WERI-Rb-1 (cell line): ENCODE measurements at regions not wholly inside any gene's neighbourhood (a gene's known extent, or its start where the extent isn't known, plus 50 kb on each side); places are given as distances from the start of the nearest gene placed in this dataset.

ENCODE experiments used
- DNase-seq: peaks from one replicate; pipeline ENCODE4 v3.0.0-alpha.2; 2020
- H3K27ac ChIP-seq: fragments of 250-450 bp; sonication (Bioruptor Pico); 2 replicates; pipeline ENCODE4 v1.5.1; 2020; ENCODE audit warnings: mild to moderate bottlenecking, moderate library complexity
- H3K27me3 ChIP-seq: fragments of 250-450 bp; sonication (Bioruptor Pico); 2 replicates; pipeline ENCODE4 v1.5.1; 2021; ENCODE audit warnings: mild to moderate bottlenecking, low read depth, moderate library complexity; ENCODE audit not compliant: insufficient read depth, severe bottlenecking
- H3K36me3 ChIP-seq: fragments of 250-450 bp; sonication (Bioruptor Pico); 2 replicates; pipeline ENCODE4 v1.5.1; 2020; ENCODE audit warnings: mild to moderate bottlenecking, moderate library complexity
- H3K4me3 ChIP-seq: 2 replicates; pipeline ENCODE4 v1.5.1; 2011; ENCODE audit warnings: low read depth, mild to moderate bottlenecking, control low read depth, low read length
- H3K9me3 ChIP-seq: fragments of 250-450 bp; sonication (Bioruptor Pico); 2 replicates; pipeline ENCODE4 v1.5.1; 2021; ENCODE audit warnings: mild to moderate bottlenecking, moderate library complexity; ENCODE audit not compliant: severe bottlenecking
- CTCF ChIP-seq: IDR thresholded peaks from 2 replicates; pipeline ENCODE4 v1.5.1; 2011; ENCODE audit warnings: low read depth, mild to moderate bottlenecking, control low read depth, inconsistent platforms, low read length

- no peaks in the 10 kb centered on the region for H3K36me3 ChIP-seq
- H3K27ac ChIP-seq, result no peak overlapping the region
- no peaks in the 10 kb centered on the region for H3K27me3 ChIP-seq
- no peak overlapping the region for H3K4me3 ChIP-seq
- no peak for TF ChIP-seq CTCF
- DNase-seq, result no peak
- no peaks in the 10 kb centered on the region for H3K9me3 ChIP-seq
Measured at GRCh38 chr22:48613566-48614200, 1214.0 kb downstream of the BRD1 start.

DNA sequence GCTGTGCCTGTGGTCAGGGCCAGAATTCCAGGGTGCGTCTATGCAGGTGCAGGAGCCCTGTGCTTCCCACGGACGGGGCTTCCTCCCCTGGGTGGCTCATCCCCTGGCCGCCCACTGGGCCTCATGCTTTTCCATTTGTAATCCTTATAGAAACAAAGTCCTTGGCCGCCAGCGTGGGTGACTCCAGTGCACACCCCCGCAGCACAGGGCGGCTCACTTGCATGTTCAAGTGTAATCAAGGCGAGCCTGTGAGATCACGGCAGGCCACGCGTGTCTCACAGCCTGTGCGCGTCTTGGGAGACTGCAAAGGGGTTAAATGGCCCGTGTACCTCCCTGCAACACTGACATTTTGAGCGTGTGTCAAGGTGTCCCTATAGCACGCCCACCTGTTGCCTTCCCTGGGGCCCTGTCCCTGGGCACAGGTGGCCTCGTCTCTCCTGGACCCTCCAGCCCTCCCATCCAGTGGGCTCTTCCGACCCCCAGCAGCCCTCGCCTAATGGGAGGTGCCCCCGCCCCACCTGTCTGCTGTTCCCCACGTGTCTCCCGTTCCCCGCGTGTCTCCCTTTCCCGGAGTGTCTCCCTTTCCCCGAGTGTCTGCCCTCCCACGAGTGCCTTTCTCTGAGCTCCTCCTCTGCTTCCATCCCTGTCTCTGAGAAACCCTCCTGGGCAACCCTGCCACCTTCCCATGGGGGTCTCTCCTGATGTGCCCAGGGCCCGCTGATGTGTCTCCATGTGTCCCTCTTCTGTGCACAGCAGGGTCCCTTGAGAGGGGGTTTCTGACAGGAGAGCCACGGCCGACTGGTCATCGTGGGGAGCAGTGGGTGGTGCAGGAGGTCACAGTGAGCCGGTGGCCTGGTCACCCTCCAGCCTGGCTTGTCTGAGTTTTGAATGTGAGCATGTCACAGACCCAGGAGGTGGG lies 1215.3 kb downstream of the BRD1 start:
- DNase-seq, result no peak
- H3K4me3 ChIP-seq, result no peak overlapping the region

GRCh38 chr22:48609279-48609865 lies 1218.3 kb downstream of the BRD1 start:
- no peak overlapping the region for H3K27ac ChIP-seq
- no peaks in the 10 kb centered on the region for H3K36me3 ChIP-seq
- no peaks in the 10 kb centered on the region for H3K27me3 ChIP-seq
- no peaks in the 10 kb centered on the region for H3K9me3 ChIP-seq
- no peak for TF ChIP-seq CTCF
- H3K4me3 ChIP-seq, result no peak overlapping the region
- no peak for DNase-seq

More for the DNA sequence above, 1215.3 kb downstream of the BRD1 start:
- Histone ChIP-seq H3K27ac (no peak overlapping the region), H3K36me3 (no peaks in the 10 kb centered on the region), H3K9me3 (no peaks in the 10 kb centered on the region), H3K27me3 (no peaks in the 10 kb centered on the region)
- TF ChIP-seq CTCF, result no peak

- H3K27ac ChIP-seq, result no peak overlapping the region
- H3K9me3 ChIP-seq, result no peaks in the 10 kb centered on the region
- H3K36me3 ChIP-seq, result no peaks in the 10 kb centered on the region
- H3K4me3 ChIP-seq, result no peak overlapping the region
- no peak for TF ChIP-seq CTCF
- no peaks in the 10 kb centered on the region for H3K27me3 ChIP-seq
- no peak for DNase-seq
Measured at GRCh38 chr22:48607901-48608662, 1219.6 kb downstream of the BRD1 start.

DNA sequence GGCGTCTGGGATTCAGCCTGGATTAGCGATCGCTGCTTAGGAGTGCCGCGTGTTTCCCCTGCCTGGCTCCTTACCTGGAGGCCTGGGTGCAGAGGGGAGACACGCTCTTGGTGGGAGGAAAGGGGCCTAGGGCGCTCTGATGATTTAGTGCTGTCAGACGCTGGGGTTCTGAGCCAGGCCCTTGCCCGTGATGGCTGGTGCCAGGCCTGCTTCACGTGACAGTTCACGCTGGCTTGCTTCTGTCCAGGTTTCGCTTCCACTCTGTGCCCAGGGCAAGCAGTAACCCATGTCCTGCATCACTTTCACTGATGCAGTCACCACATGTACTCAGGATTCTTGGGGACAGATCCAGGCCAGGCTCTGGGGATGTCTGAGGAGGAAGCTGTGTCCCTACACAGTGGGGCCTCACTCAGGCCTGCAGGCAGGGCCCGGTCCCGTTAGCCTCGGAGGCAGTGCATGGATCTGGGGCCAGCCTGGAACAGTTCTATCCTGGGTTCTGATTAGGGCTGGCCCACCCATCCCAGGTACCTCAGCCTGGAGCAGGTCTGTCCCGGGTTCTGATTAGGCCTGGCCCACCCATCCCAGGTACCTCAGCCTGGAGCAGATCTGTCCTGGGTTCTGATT lies 1220.9 kb downstream of the BRD1 start:
- Histone ChIP-seq H3K27ac (no peak overlapping the region), H3K36me3 (no peaks in the 10 kb centered on the region), H3K4me3 (no peak overlapping the region), H3K27me3 (no peaks in the 10 kb centered on the region), H3K9me3 (no peaks in the 10 kb centered on the region)
- DNase-seq, result no peak
- TF ChIP-seq CTCF, result no peak
